Amygdala (tissue), 56 donors: ENCODE measurements at regions not wholly inside any gene's neighbourhood (a gene's known extent, or its start where the extent isn't known, plus 50 kb on each side); places are given as distances from the start of the nearest gene placed in this dataset.

ENCODE experiments used
- DNase-seq, 56 donors: peaks; one replicate each; lab custom pipeline; 2025; lab: John Stamatoyannopoulos, UW

DNA sequence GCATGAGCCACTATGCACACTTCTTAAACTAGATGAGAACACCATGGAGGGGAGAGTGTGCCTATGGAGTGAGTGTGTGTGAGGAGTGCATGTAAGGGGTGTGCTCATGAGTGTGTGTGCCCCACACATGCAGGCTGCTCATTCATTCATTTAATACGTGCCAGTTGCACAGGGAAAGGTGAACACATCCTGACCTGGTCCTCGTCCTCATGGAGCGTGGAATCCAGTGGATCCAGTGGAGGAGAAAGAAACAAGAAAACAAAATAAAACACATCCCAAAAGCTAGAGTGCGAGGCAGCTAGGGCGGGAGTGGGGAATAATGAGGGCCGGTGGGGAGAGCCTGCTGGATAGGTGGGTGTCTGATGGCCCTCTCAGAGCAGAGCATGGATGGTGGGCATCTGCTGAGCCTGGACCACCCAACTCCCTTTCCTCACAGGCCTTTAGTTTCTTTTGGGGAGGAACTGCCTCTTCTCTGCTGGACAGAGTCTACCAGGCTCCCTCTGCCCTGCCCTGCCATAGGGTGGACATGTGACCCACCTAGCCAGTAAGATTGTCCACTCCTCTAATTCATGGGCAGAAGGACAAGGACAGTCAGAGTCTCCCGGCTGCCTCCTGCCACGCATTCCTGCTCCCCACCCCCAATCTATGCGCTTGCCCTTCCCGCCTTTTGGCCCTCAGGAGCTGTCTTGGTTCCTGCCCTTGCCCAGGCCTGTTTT is 204.3 kb downstream of the RAB11FIP4 start:
- DNase-seq = no peak

DNA sequence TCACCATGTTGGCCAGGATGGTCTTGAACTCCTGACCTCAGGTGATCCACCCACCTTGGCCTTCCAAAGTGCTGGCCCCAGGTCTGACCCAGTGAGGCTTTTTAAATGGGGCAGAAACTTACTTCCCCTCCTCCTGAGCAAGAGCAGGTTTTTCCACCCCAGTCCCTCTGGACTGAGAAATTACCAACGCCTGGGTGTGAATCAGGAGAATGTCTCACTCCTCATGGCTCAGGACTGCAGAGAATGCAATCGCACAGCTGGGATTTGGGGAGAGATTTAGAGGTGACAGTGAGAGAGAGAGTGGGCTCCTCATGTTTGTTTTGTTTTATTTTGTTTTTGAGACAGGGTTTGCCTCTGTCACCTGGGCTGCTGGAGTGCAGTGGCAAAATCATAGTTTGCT is 203.6 kb downstream of the RAB11FIP4 start:
- DNase-seq = no peak

DNA sequence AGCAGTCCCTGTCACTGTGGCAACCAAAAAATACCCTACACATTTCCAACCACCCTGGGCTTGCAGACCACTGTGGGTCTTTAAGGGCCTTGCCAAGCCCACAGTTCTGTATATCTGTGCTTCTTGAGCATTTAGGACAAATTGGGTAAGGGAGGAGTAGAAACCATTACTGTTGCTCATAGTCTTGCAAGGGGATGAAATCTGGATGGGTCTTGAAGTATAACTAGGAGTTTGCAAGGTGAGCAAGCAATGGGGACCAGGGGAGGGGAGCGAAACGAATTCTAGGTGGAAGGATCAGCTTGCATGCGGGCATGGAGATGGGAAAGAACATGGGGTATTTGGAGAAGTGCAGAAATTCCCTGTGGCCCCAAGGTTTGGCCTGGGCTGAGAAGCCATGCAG is 202.9 kb downstream of the RAB11FIP4 start:
- no peak for DNase-seq

DNA sequence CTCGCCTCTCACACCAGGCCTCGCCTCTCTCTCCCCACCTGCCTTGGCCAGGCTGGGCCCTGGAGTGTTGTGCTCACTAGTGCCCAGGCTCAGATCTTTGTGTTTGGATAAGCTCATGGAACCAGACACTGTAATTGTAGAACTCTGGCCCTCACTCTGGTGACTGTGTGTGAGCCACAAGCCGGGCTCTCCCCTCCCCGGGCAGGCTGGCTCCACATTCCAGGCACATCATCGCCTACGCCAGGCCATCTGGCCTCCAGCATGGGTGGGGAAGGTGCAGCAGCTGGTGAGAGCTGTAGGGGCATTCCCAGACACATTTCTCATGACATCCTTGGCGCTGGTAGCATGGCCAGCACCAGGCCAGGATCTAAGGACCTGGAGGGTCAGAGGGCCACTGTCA is 202.3 kb downstream of the RAB11FIP4 start:
- DNase-seq = no peak

DNA sequence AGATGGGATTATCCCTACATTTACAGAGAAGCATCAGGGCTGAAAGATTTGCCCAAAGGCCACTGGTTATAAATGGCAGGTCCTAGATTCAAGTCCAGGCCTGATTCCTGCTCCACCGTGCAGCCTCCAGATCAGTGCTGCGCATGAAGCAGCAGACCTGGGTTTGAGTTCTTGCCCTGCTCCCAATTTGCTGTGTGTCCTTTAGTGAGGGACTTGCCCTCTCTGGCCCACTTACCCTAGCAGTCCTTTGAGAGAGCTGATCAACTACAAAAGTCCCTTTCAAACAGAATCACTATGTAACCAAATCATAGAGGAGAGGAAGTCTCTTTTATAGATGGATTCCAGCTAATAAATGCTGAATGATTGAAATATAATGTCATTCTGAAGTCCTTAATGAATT is 200.4 kb downstream of the RAB11FIP4 start:
- DNase-seq = no peak

DNA sequence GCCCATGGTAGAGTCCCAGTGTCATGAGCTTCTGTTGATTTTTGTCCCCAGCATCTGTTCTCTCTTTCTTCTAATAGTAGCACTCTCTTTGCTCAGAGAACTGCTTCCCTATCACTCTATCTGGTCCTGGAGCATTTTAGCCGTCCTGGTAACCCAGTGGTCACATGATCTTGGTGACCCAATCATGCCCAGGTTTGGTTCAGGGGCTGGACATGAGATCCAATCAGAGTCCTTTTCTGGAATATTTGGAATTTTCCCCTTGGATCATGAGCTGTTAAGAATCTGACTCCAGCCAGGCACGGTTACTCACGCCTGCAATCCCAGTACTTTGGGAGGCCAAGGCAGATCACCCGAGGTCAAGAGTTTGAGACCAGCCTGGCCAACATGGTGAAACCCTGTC is 197.0 kb downstream of the RAB11FIP4 start:
- DNase-seq = no peak

DNA sequence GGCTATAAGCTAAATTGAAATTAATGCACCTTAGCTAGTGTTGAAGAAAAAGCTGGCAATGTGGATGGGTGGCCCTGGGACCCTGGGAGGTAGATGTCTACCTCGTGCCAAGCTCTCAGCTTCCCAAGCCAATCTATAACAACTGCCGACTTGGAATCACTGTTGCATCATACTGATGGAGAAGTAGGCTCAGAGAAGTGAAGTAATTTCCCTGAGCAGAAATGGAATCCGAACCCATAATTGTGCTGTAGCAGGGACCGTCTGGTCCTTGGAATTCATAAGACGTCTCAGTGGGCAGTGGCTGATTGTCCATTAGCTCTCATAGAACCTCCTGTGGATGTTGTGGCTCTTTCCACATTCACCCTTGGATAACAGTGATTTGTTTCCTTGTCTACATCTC is 196.6 kb downstream of the RAB11FIP4 start:
- DNase-seq = no peak
